GM12864 (cell line): ENCODE measurements at regions not wholly inside any gene's neighbourhood (a gene's known extent, or its start where the extent isn't known, plus 50 kb on each side); places are given as distances from the start of the nearest gene placed in this dataset.

Source experiments
- DNase-seq: peaks from one replicate; pipeline ENCODE4 v3.0.0-alpha.2; 2011; ENCODE audit warnings: low read depth
- H3K4me3 ChIP-seq: 2 replicates; pipeline ENCODE4 v1.5.1; 2011; ENCODE audit warnings: mild to moderate bottlenecking, low read depth, low read length, control low read depth
- TF ChIP-seq, protein P1 (sequence below): IDR thresholded peaks from 2 replicates; pipeline ENCODE4 v1.5.1; 2011; ENCODE audit warnings: low read depth, mild to moderate bottlenecking, moderate library complexity, low read length, control low read depth, inconsistent platforms; ENCODE audit errors: missing control alignments

DNA sequence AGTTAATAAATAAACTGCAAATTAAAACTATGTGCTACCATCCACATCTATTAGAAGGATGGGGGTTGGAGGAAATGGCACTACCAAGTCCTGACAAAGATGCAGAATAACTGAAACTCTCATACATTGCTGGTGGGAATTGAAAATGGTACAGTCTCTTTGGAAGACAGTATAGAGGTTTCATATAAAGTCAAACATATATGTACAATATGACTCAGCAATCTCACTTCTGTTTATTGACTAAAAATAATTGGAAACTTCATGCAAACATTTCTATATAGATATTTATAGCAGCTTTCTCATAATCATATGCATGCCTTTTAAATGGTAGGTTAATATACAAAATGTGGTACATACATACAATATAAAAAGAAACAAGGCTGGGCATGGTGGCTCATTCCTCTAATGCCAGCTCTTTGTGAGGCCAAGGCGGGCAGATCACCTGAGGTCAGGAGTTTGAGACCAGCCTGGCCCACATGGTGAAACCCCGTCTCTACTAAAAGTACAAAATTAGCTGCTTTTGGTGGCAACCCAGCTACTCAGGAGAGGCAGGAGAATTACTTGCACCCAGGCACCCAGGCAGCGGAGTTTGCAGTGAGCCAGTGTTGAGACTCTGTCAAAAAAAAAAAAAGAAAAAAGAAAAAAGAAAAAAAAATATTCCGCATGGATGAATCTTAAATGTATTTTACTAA is 225.0 kb upstream of the CXXC4 start:
- DNase-seq, result peak; percentile 45
- no peak overlapping the region for H3K4me3 ChIP-seq
- TF ChIP-seq, protein P1, sequence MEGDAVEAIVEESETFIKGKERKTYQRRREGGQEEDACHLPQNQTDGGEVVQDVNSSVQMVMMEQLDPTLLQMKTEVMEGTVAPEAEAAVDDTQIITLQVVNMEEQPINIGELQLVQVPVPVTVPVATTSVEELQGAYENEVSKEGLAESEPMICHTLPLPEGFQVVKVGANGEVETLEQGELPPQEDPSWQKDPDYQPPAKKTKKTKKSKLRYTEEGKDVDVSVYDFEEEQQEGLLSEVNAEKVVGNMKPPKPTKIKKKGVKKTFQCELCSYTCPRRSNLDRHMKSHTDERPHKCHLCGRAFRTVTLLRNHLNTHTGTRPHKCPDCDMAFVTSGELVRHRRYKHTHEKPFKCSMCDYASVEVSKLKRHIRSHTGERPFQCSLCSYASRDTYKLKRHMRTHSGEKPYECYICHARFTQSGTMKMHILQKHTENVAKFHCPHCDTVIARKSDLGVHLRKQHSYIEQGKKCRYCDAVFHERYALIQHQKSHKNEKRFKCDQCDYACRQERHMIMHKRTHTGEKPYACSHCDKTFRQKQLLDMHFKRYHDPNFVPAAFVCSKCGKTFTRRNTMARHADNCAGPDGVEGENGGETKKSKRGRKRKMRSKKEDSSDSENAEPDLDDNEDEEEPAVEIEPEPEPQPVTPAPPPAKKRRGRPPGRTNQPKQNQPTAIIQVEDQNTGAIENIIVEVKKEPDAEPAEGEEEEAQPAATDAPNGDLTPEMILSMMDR, result no peak

DNA sequence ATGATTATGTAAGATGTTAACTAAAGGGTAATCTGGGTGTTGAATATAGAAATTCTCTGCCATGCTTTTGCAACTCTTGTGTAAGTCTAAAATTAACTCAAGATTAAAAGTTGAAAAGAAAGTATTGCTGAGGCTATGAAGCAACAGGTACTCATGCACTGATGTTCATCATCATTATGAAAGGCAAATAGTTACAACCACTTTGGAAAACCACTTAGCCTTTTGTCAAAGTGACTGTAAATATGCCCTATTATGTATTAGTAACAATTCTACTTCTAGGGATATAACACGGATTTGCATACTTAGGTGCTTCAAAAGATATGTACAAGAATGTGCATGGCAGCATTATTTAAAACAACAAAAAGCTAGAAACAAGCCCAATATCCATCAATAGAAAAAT is 227.8 kb upstream of the CXXC4 start:
- H3K4me3 ChIP-seq, result no peak overlapping the region
- TF ChIP-seq, protein P1, result no peak
- DNase-seq, result no peak

DNA sequence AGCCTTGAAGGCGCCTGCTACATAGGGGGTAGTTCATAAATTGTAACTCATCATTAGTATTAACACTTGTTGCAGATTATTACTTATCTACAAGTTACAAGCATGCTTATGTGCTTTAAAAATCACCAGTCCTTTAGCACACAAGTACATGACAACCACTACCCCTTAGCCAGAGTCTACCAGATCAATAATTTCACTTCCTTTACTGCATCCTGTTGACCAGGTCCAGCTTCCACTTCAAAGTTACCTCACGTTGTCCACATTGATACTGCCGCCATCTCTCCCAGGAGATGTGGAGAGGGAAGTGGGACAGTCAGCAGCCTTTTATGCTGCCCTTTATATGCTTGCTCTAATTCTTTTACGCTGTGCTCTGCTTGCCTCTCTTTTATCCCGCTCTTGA is 231.3 kb upstream of the CXXC4 start:
- H3K4me3 ChIP-seq, result no peak overlapping the region
- TF ChIP-seq, protein P1, result no peak
- DNase-seq, result no peak

DNA sequence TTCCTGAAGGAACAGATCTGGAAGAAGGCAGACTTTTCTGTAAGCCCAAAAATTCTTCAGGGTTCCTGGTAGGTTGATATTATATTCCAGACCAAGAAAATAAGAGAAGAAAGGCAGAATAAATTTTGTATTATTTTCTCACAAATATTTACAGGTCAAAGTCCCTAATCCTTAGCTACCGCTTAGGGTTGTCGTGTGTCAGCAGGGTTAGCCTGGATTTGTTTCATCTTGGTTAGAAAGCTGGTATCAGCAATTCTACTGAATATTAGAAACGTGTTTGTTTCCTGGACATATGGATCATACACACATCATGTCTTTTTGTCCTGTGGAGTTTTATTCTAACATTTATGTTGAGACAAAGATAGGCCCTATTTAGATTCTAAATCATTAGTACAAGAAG is 232.9 kb upstream of the CXXC4 start:
- no peak overlapping the region for H3K4me3 ChIP-seq
- no peak for DNase-seq
- TF ChIP-seq, protein P1, result no peak

DNA sequence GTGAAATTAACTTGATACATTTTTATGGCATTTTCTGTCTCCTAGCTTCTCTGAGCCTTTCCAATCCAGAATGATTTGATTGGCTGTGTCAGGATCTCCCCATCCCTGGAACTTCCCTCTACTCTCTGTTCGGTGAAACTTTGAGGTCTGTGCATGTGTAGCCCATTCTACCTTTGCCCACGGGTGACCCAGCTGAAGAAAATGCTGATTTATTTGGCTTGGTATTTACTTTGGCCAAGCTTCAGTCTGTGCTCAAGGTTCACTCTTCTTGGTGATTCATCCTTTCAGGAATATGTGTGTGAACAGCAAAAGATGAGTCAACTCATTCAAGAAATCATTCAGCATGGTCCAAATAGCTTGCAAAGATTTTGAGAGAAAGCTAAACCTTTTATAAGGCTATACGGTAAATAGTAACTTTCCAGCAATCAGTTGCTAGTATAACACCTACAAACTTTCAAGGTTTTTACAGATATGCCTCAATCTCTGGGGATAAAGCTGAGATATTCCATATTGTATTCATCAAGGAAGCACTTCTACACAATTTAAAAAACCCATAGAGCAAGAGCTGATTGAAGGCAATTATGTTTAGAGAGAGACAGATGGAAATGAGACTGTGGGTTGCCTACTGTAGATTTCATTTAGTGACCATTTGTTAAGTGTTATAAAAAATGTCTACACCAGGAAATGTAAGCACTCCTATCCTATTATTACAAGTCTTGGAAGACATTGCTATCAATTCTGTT is 233.9 kb upstream of the CXXC4 start:
- H3K4me3 ChIP-seq, result no peak overlapping the region
- no peak for DNase-seq
- TF ChIP-seq, protein P1, result no peak

DNA sequence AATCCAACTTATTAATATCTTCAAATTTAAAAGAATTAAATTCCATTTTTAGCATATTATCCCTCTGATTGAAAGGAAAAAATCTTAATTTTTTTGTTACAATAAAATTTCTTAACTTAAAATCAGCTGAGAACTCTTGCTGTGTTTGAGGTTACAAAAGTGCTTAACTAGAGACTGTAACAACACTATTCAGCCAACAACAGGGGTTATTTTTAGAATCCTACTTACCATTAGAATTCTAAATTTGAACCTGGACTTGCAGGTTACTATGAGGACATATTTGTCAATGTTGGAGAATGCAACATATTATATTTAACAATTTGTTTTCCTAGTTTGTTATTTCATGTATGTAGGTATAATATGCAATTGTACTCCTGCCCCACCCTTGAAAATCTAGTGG is 238.1 kb upstream of the CXXC4 start:
- H3K4me3 ChIP-seq, result no peak overlapping the region
- DNase-seq, result no peak
- TF ChIP-seq, protein P1, result no peak

DNA sequence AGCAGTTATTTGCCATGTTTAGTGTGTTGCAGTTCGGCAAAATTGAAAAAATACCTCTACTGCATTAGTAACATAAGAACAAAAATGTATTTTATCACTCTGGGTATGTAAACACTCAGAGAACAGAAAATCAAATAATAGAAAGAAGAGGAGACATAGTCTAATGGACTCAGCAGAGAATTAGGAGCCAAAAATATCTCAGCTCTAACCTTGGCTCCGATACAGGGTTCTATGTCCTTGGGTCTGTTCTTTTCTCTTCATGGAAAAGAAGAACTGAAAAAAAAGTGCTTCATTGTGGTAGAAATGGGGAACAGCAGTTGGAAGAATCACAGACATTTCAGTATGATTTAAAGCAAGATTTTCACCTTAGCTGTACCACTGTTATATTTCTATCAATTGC is 240.5 kb upstream of the CXXC4 start:
- H3K4me3 ChIP-seq, result no peak overlapping the region
- no peak for DNase-seq
- TF ChIP-seq, protein P1, result no peak
